ENCODE measurements at regions not wholly inside any gene's neighbourhood (a gene's known extent, or its start where the extent isn't known, plus 50 kb on each side); places are given as distances from the start of the nearest gene placed in this dataset.
A peak's percentile ranks its signal among the peaks of the same experiment; 100 is the strongest.
"Not testable (repeated sequence)": the region's sequence is repeated elsewhere in the genome, so short reads cannot be mapped to it uniquely, and the experiment has no call there.

GRCh38 chr11:43165393-43165792 is 146.4 kb upstream of the API5 start:
- not testable (repeated sequence) for DNase-seq

DNA sequence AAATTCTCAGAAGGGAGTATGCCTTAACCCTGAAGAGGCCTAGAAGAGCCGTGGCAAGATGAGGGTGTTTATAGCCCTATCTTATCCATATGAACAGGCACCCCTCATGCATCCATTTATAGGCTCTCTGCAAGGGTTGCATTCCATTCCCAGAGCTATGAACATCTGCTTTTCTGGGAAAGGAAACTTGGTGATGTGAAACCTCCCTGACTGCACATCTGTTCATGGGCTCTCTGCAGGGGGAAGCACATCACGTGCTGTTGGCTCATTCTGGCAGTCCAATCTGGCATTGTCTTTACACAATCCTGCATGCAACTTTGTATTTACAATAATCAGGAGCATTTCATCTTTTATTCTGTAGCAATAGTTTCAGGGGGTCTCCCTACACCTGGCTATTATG is 143.6 kb upstream of the API5 start:
- not testable (repeated sequence) for DNase-seq

DNA sequence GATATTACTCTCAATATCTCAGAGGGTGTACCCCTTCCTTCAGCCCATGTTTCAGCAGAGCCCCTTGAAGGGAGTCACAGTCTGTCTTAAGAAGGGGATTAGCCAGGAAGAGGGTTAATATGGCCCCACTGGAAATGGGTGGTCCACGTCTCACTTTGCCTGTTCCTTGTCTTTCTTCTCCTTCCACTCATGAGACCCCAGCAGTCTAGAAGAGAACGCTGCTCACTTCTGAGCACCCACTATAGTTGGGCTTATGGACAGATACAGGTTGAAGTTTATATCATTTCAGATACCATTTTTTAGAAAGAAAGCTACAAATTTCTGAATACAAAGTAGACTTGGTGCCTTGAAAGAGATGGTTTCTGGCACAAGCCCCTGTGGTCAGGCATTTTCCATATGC is 139.3 kb upstream of the API5 start:
- DNase-seq, result no peak

GRCh38 chr11:43177975-43178374 is 133.8 kb upstream of the API5 start:
- DNase-seq, result no peak

- DNase-seq, result not testable (repeated sequence)
Observed at GRCh38 chr11:43194459-43194858, 117.3 kb upstream of the API5 start.

DNA sequence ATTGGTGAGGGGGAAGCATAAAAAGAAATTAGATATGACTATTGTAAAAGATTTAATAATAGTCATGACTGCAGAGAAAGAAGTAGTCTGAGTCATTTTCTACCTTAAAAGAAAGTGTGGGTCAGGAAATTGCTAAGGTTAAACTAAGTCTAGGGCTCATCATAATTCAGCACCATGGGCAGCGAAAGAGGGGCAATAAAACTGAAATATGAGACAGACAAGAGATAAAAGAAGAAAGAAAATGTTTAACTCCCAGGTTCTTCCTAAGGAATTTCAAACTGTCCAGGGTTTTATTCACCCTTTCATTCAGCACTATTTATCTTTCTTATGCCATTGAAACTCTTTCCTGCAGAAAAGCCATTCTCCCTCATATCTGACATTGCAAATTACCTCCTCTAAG is 114.4 kb upstream of the API5 start:
- DNase-seq, result no peak

- DNase-seq, result no peak
Observed at GRCh38 chr11:43200031-43200430, 111.8 kb upstream of the API5 start.

DNA sequence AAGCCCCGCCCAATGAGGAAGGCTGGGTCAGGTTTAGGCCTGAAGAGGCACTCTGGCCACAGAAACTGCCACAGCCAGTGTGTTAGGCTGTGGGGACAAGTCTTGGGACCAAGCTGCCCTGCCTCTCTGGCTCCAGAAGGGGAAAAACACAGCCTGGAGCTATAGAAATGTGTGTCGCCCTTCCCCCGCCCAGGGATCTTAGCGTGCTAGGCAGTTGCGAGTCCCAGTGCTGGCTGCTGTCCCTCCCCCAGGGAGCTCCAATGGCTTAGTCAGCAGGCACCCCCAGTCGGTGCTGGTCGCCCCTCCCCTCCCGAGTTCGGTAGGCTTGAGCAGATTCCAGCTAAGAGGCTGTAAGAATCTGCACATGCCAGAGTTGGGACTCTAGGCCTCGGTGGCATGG is 99.5 kb upstream of the API5 start:
- no peak for DNase-seq

DNA sequence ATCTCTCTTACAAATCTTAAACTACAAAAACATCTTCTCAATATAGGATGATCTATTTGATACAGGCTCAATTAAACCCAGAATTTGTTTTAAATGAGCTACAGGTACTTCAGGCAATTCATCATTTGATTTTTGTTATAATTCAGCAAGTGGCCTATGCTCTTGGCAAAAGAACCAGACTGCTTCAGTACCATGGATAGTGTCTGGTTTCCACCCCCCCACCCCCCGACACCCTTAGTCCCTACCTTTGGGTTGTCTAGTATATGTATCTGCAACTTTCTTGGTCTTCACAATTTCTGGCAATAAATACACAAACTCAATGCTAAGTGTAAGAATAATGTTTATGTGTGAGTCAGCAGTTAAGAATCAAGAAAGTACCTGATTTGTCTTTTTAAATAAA is 97.3 kb upstream of the API5 start:
- no peak for DNase-seq

GRCh38 chr11:43217849-43218248 is 93.9 kb upstream of the API5 start:
- no peak for DNase-seq

GRCh38 chr11:43222215-43222614 is 89.6 kb upstream of the API5 start:
- peak; percentile 67 for DNase-seq

DNA sequence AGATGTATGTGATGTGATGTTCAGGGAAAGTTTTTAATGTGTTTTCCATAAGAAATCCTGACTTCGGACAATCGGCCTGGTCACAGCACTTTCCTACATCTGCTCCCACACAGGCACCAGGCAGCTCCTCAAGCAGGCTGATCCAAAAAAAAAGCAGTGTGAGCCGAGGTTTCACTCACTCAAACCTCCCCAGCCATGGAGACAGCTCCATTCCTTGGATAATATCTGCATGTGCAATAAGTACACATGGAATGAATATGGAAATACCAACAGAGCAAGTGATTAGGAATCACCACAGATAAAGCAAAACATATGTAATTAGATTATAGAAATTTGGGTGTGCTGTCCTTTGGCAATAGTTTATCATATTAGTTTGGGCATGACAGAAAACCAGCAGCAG is 88.8 kb upstream of the API5 start:
- DNase-seq, result peak; percentile 75

DNA sequence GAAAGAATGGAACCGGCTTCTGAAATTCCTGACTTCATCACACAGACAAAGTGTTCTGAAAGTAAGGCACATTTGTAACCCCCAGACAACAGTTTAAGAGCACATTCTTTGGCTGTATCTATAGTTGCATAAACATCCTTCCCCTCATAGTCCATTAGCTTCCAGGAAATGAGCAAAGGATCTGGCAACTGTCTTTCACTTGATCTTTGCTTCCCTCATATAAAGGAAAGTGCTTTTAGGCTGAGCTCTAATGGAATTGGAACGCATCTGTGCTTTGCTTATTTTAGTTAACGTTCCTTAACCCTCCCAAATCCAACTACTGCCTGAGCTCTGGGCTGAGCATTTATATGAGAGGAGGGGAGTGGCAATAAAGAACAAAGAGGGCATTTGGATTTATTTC is 76.9 kb upstream of the API5 start:
- DNase-seq, result peak; percentile 2

DNA sequence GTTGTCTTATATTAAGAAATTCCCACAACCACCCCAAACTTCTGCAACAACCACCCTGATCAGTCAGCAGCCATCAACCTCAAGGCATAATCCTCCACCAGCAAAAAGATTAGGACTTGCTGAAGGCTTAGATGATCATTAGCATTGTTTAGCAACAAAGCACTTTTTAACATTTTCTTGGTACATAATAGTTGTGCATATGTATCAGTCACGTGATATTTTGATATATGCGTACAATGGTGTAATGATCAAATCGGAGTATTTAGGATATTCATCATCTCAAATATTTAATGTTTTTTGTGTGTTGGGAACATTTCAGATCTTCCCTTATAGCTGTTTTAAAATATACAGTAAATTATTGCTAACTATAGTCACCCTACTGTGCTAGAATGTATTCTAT is 73.5 kb upstream of the API5 start:
- no peak for DNase-seq

- no peak for DNase-seq
Observed at GRCh38 chr11:43239791-43240190, 72.0 kb upstream of the API5 start.

- no peak for DNase-seq
Observed at GRCh38 chr11:43242401-43242800, 69.4 kb upstream of the API5 start.

GRCh38 chr11:43243927-43244326 is 67.9 kb upstream of the API5 start:
- DNase-seq, result no peak

GRCh38 chr11:43245466-43245865 is 66.3 kb upstream of the API5 start:
- DNase-seq, result no peak

DNA sequence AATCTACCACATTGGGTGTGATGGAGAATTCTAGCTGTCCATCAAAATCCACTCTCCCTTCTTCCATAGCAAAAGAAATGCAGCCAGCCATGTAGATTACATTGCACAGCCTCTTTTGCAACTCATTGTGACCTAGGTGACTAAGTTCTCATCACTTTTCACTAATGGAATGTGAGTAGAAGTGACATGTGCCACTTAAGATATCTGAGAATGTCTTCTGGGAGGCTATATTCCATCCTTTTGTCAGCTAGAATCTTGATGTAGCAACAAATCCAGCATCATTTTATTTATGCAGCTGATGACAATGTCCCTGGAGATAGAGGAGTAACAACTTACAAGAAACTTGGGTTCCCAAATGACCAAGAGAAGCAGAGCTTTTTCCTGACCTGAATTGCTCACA is 61.5 kb upstream of the API5 start:
- DNase-seq, result no peak

GRCh38 chr11:43261775-43262174 is 50.0 kb upstream of the API5 start:
- DNase-seq, result no peak

Measured in fibroblast of skin of abdomen (primary cell).